Skeletal muscle cell (primary cell): ENCODE measurements at regions not wholly inside any gene's neighbourhood (a gene's known extent, or its start where the extent isn't known, plus 50 kb on each side); places are given as distances from the start of the nearest gene placed in this dataset.
"Not testable (repeated sequence)": the region's sequence is repeated elsewhere in the genome, so short reads cannot be mapped to it uniquely, and the experiment has no call there.

Source experiments
- DNase-seq: peaks from one replicate; pipeline ENCODE4 v3.0.0-alpha.2; 2010; ENCODE audit warnings: low read depth
- H3K4me3 ChIP-seq: 2 replicates; pipeline ENCODE4 v1.5.1; 2011; ENCODE audit warnings: low read depth, mild to moderate bottlenecking, control low read depth, low read length, moderate library complexity

DNA sequence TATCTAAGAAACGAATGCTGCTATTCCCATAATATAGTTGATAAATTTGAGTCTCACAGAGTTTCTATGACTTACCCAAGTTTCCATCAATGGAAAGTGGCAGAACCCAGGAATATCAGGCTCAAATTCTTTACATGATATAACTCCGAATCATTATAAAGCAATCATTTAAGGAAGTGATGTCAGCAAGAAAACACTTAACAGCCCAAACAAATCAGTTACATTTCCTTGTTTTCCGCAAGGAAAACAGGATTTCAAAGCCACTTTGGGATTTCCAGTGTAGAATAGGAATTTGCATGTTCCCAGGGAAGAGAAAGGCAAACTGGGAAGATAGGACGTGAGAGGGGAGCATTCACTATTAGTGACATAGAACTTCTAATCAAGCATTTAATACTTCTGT, 311.4 kb upstream of the GOT2 start:
- no peak for DNase-seq
- no peak overlapping the region for H3K4me3 ChIP-seq

GRCh38 chr16:59044616-59045015, 310.5 kb upstream of the GOT2 start:
- DNase-seq = no peak
- no peak overlapping the region for H3K4me3 ChIP-seq

- no peak overlapping the region for H3K4me3 ChIP-seq
Observed at GRCh38 chr16:59042301-59042700, 308.2 kb upstream of the GOT2 start.

DNA sequence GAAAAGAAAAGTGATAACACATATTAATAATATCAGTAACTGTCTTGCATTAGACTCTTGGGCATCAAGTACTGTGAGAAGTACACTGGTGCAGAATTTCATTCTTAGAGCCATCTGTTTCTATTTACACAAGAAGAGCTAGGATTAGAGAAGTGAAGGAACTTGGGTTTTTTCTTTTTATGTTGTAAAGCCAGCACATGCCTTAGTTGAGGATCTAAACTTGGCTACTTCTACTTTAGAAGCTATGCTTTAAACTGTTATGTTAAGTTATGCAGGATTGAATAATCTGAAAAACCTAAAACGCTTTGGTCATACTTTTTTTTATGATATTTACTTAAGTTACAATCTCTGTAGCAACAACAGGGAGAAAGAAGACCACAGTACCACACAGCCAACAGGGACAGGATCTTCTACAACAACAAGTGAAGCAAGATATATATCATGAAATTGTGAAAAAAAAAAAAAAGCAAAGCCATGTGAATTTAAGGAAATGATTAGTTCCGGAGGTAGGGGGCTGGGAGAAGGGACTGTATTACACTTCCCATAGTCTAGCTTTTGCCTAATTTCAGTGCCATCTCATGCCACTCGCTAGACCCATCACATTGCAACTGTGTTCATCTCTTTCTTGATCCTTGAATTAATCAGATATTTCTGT, 305.1 kb upstream of the GOT2 start:
- no peak overlapping the region for H3K4me3 ChIP-seq
- no peak for DNase-seq

More at GRCh38 chr16:59042301-59042700, 308.2 kb upstream of the GOT2 start:
- DNase-seq = no peak

- DNase-seq = no peak
- H3K4me3 ChIP-seq = no peak overlapping the region
Observed at GRCh38 chr16:59030923-59031485, 296.9 kb upstream of the GOT2 start.

DNA sequence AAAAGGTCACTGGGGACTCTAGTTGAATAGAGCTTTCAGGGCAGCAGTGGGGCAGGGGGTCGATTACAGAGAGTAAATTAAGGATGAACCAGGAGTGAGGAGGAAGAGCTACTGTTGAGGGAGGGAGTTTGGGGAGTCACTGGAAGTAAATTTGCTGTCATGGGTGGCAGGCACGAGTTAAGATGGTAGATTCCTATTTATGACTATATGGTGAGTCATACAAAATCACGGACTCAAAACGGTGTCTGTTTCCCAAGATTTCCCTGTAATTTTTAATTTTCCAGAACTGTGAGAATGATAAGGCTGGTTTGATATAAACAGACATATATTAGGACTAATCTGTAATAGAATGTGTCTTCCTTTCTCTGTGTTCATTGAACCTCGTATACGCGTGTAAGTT, 287.6 kb upstream of the GOT2 start:
- no peak overlapping the region for H3K4me3 ChIP-seq
- no peak for DNase-seq

DNA sequence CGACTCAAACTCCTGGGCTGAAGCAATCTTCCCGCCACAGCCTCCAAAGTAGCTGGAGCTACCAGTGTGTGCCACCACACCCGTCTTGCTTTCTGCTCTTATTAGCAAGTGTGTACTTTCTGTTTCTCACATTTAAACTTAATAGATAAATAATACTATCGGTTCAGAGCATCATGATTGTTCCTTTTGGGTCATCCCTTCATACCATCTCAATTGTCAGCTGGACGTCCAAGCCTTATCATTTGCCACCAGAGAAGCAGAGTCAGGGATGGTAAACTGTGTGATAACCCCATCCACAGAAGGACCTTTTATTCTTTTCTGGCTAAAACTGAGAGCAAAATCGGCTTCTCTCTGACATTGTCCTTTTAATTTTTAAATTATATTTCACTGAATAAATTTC, 279.8 kb upstream of the GOT2 start:
- H3K4me3 ChIP-seq = no peak overlapping the region
- no peak for DNase-seq

GRCh38 chr16:58999762-59000161, 265.6 kb upstream of the GOT2 start:
- DNase-seq = no peak
- no peak overlapping the region for H3K4me3 ChIP-seq

DNA sequence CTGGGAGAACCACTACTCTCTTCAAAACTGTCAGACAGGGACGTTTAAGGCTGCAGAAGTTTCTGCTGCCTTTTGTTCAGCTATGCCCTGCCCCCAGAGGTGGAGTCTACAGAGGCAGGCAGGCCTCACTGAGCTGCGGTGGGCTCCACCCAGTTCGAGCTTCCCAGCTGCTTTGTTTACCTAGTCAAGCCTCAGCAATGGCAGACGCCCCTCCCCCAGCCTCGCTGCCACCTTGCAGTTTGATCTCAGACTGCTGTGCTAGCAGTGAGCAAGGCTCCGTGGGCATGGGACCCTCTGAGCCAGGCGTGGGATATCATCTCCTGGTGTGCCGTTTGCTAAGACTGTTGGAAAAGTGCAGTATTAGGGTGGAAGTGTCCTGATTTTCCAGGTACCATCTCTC, 258.6 kb upstream of the GOT2 start:
- not testable (repeated sequence) for H3K4me3 ChIP-seq

GRCh38 chr16:58983181-58983965, 249.3 kb upstream of the GOT2 start:
- H3K4me3 ChIP-seq, DNase-seq: not testable (repeated sequence)

More for the DNA sequence above, 258.6 kb upstream of the GOT2 start:
- DNase-seq = not testable (repeated sequence)

GRCh38 chr16:58970775-58971174, 236.7 kb upstream of the GOT2 start:
- DNase-seq = no peak
- no peak overlapping the region for H3K4me3 ChIP-seq

DNA sequence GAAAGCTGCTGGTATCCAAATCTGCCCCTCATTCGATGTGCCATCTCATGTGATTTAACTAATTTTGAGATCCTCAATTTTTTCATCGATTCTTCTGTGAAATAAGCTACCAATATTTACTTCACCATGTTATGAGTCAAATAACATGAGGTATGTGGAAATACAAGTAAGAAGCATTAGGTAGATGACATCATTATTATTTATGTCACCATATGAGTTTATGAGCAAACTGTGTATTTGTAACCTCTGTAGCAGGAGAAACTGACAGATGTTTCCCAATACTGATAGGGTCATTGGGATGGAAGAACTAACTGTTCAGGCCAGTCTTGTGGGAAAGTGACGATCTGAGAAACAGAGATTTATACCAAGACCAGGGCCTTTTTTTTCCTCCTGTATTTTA, 229.4 kb upstream of the GOT2 start:
- H3K4me3 ChIP-seq = no peak overlapping the region
- DNase-seq = no peak

- H3K4me3 ChIP-seq = no peak overlapping the region
- DNase-seq = no peak
Observed at GRCh38 chr16:58962811-58963210, 228.7 kb upstream of the GOT2 start.

DNA sequence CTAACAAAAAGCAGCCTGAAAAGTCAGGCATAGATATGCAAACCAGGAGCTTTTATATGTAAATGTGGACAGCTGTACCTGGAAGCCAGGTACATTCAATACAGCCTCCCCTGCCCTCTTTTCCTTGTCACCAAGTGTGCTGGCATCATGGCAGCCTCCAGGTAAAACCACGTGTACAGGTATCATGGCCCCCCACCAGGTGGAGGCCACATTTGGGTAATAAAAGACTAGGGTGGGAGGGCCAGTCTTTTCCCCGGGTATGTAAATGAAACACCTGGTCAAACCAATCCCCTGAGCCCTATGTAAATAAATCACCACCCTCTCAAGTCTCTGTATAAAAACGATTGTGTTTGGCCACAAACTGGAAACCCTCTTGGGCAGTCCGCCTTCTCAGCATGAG, 226.4 kb upstream of the GOT2 start:
- no peak overlapping the region for H3K4me3 ChIP-seq
- no peak for DNase-seq

DNA sequence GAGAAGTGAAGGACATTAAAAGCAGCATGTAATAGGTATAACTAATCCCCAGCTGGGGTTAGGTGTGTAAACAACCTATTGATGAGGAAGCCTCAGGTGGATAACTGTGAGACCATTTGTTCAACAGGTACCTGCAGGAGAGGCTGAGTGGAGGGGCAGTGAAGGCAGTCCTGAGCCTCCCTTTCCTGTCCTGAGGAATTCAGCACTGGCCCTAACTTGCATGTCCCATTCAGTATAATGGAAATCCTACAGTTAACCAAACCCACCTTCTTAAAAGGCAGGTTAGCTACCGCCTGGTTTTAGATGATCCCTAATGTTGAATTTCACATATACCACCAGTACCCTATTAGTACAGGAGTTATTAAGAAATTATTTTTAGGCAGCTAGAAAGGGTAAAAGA, 225.9 kb upstream of the GOT2 start:
- no peak for DNase-seq
- H3K4me3 ChIP-seq = no peak overlapping the region

- no peak for DNase-seq
Observed at GRCh38 chr16:58958749-58959148, 224.6 kb upstream of the GOT2 start.

DNA sequence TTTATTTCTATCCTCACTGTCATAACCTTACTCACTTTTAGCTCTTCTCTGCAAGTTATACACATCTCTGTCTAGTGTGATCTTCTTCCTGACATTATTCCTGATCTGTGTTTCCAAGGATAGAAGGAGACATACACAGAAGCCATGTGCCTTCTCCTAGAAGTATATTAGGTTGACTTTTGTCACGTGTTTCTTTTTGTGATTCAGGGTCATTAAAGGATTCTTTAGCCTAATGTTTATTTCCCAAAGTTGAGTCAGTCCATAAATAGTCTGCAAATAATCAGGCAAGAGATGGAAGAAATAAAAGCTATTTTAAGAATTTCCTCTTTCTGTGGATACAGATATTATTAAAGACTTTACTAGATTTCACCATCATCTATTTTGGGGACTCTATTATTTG, 214.1 kb upstream of the GOT2 start:
- DNase-seq = no peak

More at GRCh38 chr16:58958749-58959148, 224.6 kb upstream of the GOT2 start:
- H3K4me3 ChIP-seq = no peak overlapping the region

DNA sequence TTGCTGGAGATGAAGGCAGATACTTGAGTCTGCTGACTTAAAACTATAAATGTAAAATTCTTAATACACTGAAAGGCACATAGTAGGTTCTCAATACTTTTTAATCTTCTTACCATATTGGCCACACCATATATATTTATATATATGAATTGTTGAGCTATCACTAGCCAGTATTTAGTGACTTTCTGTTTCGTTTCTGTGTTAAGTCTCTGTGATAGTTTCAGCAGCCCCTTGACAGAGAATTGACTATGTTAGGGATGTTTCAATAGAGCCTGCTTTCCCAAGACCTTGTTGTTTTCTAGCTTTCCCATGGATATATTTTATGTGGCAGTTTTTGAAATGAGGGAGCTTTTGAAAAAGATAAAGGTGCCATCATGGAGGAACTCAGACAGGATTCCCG, 206.5 kb upstream of the GOT2 start:
- DNase-seq = no peak
- no peak overlapping the region for H3K4me3 ChIP-seq

More for the DNA sequence above, 214.1 kb upstream of the GOT2 start:
- no peak overlapping the region for H3K4me3 ChIP-seq

DNA sequence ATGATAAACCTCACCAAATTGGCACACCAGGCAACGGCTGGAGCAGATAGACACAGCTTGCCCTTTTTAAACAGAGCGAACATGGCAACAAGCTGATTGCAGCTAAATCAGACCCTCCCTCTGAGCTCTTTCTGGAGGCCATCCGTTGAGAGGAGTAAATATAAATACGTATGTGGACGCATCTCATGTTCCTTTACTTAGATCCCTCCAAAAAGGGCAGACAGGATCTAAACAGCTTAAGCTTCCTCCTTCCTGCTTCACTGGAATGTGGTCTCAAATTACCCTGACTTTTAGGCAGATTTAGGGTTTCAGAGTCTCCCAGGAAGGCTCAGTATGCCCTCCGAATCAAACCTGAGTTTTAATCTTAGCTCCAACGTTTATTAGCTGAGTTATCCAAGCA, 204.7 kb upstream of the GOT2 start:
- no peak overlapping the region for H3K4me3 ChIP-seq
- no peak for DNase-seq

DNA sequence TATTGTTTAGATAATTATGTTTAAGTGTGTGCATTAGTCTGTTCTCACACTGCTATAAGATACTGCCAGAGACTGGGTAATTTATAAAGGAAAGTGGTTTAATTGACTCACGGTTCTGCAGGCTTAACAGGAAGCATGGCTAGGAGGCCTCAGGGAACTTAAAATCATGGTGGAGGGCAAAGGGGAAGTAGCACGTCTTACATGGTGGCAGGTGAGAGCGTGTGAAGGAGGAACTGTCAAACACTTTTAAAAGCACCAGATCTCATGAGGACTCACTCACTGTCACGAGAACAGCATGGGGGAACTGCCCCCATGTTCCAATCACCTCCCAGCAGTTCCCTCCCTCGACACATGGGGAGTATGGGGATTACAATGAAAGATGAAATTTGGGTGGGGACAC, 203.5 kb upstream of the GOT2 start:
- DNase-seq = no peak

GRCh38 chr16:58933186-58933585, 199.1 kb upstream of the GOT2 start:
- no peak for DNase-seq
- H3K4me3 ChIP-seq = no peak overlapping the region

More for the DNA sequence above, 203.5 kb upstream of the GOT2 start:
- no peak overlapping the region for H3K4me3 ChIP-seq
